ENCODE measurements at regions not wholly inside any gene's neighbourhood (a gene's known extent, or its start where the extent isn't known, plus 50 kb on each side); places are given as distances from the start of the nearest gene placed in this dataset.

- TF ChIP-seq POLR2A (IDR thresholded peaks at IDR 0.05; ENCODE audit: low read depth, low read length) (no peak), TAF1 (IDR thresholded peaks at IDR 0.05; ENCODE audit: borderline replicate concordance, low read depth, low read length) (no peak)
Observed at GRCh38 chr7:153935095-153935494, 117.1 kb upstream of the DPP6 start.
